Dendritic cell treated with granulocyte-macrophage colony-stimulating factor and Interleukin-4, amounts not matched to agents 40 ng/mL and 50 ng/mL, for 4 days (primary cell): ENCODE measurements at regions not wholly inside any gene's neighbourhood (a gene's known extent, or its start where the extent isn't known, plus 50 kb on each side); places are given as distances from the start of the nearest gene placed in this dataset.

Experiments used
- H3K27ac Mint-ChIP-seq: one replicate; pipeline ENCODE4 v1.8.0; 2022; ENCODE audit warnings: mild to moderate bottlenecking, mixed read lengths
- H3K27me3 Mint-ChIP-seq: one replicate; pipeline ENCODE4 v1.8.0; 2022; ENCODE audit warnings: mild to moderate bottlenecking, mixed read lengths
- H3K36me3 Mint-ChIP-seq: one replicate; pipeline ENCODE4 v1.8.0; 2022; ENCODE audit warnings: low read depth, mixed read lengths
- H3K4me1 Mint-ChIP-seq: one replicate; pipeline ENCODE4 v1.8.0; 2022; ENCODE audit warnings: low read depth, mixed read lengths
- H3K4me3 Mint-ChIP-seq: one replicate; pipeline ENCODE4 v1.8.0; 2022; ENCODE audit warnings: mild to moderate bottlenecking, moderate library complexity, mixed read lengths
- H3K9me3 Mint-ChIP-seq: one replicate; pipeline ENCODE4 v1.8.0; 2022; ENCODE audit warnings: mixed read lengths
- intact Hi-C: fragments of 100-400 bp; cut with micrococcal nuclease; formaldehyde crosslinking; loops from one replicate; pipeline ENCODE4 v1.15.0; 2022

DNA sequence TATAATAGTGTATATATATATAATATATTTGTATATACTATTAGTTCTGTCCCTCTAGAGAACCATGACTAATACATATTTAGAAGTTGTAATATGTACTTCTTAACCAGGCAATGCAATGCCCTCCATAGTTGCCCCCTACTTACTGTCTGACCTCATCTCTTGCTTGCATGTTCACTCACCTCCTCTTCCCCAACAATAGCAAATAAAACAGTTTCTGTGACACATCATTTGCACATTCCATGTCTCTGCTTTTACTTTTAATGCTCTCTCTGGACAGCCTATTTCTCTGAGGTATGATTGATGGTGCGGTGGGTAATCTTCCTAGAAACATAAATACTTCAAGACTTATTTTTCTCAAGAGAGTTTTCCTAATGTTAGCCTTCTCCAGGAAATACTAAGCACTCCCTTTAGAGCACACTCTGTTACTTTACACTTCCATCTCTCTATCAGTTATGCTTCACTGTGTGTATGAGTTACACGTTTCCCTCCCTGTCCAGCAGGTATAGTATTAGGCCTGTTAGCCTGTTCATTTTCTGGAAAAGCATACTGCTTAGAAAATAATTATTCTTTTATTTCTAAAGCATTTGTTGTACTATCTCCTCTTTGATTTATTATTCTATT is 295.6 kb upstream of the LRATD1 start:
- intact Hi-C loops = no loop called here
- Mint-ChIP-seq H3K27ac (no peak overlapping the region), H3K36me3 (no peaks in the 10 kb centered on the region), H3K27me3 (no peaks in the 10 kb centered on the region), H3K9me3 (no peaks in the 10 kb centered on the region), H3K4me1 (no peaks in the 10 kb centered on the region), H3K4me3 (no peak overlapping the region)

DNA sequence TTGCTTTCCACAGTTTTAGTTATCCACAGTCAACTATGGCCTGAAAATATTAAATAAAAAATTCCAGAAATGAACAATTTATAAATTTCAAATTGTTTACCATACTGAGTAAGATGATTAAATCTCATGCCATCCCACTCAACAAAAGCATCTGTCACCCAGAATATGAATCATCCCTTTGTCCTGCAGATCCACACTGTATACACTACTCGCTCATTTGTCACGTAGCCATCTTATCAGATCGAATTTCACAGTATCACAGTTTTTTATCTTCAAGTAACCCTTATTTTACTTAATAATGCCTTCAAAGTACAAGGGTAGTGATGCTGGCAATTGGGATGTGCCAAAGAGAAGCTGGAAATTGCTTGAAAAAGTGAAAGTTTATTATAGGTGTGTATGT is 291.8 kb upstream of the LRATD1 start:
- H3K36me3 Mint-ChIP-seq = no peaks in the 10 kb centered on the region
- no peak overlapping the region for H3K4me3 Mint-ChIP-seq
- intact Hi-C loops = no loop called here
- no peaks in the 10 kb centered on the region for H3K9me3 Mint-ChIP-seq
- H3K27me3 Mint-ChIP-seq = no peaks in the 10 kb centered on the region
- H3K27ac Mint-ChIP-seq = no peak overlapping the region
- no peaks in the 10 kb centered on the region for H3K4me1 Mint-ChIP-seq

DNA sequence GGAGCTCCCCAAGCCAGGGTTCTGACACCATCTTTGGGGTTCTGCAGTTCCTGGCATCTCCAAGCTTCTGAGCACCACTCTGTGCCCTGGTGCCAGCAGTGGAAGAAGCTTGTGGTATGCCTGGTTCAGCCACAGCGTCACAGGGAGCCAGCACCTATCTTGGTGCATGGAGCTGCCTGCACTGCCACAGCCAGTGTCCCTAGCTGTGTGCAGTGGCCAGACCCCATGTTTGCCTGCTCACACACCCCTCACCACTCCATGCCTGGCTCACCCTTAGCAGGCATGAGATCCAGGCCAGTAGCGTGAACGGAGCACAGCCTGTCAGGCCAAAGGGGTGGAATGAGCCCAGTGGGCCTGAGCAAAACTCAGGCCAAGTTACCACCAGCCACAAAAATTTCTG is 290.2 kb upstream of the LRATD1 start:
- intact Hi-C loops = no loop called here
- Mint-ChIP-seq H3K4me1 (no peaks in the 10 kb centered on the region), H3K27me3 (no peaks in the 10 kb centered on the region)

DNA sequence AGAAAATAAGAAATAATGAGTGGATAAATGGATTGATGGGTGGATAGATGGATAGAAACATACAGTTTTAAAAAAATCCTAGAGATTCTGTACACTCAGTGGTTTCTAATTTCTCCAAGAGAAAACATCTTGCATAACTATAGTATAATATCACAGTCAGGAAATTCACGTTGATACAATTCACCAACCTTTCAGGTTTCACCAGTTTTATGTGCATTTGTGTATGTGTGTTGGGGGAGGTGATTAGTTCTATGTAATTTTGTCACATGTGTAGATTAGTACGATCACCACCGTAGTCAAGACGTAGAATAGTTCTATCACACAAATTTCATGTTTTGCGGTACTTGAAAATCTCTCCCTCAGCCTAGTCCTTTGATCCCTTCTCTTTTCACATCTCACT is 288.2 kb upstream of the LRATD1 start:
- Mint-ChIP-seq H3K9me3 (peaks cover 1% of the 10 kb centered on the region), H3K27ac (no peak overlapping the region), H3K4me3 (no peak overlapping the region), H3K36me3 (no peaks in the 10 kb centered on the region), H3K27me3 (no peaks in the 10 kb centered on the region), H3K4me1 (no peaks in the 10 kb centered on the region)
- intact Hi-C loops = no loop called here

More for the DNA sequence above, 290.2 kb upstream of the LRATD1 start:
- Mint-ChIP-seq H3K9me3 (no peaks in the 10 kb centered on the region), H3K27ac (no peak overlapping the region), H3K36me3 (no peaks in the 10 kb centered on the region), H3K4me3 (no peak overlapping the region)

DNA sequence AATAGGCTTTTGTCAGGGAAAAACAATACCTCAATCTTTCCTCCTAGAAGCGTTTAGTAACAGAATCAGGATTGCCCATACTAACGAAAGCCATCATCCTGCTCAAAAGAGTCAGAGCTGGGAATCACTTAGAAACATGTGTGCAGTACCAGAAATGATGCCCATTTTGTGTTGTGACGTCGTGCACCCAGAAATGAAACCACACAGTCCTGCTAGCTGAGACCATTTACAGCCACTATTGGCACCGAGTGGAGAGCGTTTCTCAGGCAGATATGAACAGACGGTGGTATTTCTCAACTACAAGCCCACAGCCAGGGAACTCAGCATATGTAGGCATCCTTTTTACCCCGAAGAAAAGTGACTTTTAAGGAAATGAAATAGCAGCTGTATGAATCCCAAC is 284.3 kb upstream of the LRATD1 start:
- Mint-ChIP-seq H3K4me3 (no peak overlapping the region), H3K27ac (no peak overlapping the region), H3K4me1 (no peaks in the 10 kb centered on the region), H3K36me3 (no peaks in the 10 kb centered on the region), H3K9me3 (peaks cover 18% of the 10 kb centered on the region), H3K27me3 (no peaks in the 10 kb centered on the region)
- intact Hi-C loops = no loop called here

DNA sequence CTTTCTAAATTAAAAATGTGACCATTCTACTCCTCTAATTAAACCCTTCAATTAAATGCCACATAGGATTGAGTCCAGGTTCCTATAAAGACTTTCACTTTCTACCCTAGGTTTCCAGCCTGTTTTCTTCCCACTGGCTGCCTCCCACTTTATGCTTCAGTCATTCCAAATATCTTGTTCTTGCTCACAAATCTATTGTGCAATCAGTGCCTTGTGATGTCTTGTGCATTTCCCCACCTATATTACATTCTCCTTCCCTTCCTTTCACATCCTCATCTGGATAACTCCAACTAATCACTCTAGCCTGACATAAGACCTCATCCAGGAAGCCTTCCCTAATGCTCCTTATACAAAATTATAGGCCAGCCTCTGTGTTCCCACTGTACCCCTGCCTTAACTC is 281.7 kb upstream of the LRATD1 start:
- Mint-ChIP-seq H3K4me3 (no peak overlapping the region), H3K4me1 (no peaks in the 10 kb centered on the region), H3K36me3 (no peaks in the 10 kb centered on the region), H3K27ac (no peak overlapping the region), H3K9me3 (peaks cover 21% of the 10 kb centered on the region), H3K27me3 (no peaks in the 10 kb centered on the region)
- intact Hi-C loops = no loop called here

DNA sequence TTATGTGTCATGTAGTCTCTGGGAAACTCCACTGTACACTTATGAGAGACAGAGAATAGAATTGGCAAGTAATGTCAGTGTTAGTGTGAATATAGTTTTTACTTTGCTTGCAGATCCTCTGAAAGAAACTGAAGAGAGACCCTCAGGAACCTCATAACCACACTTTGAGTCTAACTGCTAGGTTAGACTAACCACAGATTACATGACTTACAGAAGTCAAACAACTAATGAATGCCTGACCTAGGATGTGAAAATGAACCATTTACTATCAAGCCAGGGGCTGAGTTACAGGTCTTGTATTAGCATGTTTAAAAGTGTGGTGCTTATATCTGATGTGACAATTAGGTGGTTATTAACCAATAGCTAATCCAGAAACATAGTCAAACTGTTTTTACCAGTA is 280.4 kb upstream of the LRATD1 start:
- Mint-ChIP-seq H3K4me1 (no peaks in the 10 kb centered on the region), H3K36me3 (no peaks in the 10 kb centered on the region), H3K4me3 (no peak overlapping the region), H3K27ac (no peak overlapping the region), H3K9me3 (peaks cover 33% of the 10 kb centered on the region), H3K27me3 (no peaks in the 10 kb centered on the region)
- intact Hi-C loops = no loop called here

DNA sequence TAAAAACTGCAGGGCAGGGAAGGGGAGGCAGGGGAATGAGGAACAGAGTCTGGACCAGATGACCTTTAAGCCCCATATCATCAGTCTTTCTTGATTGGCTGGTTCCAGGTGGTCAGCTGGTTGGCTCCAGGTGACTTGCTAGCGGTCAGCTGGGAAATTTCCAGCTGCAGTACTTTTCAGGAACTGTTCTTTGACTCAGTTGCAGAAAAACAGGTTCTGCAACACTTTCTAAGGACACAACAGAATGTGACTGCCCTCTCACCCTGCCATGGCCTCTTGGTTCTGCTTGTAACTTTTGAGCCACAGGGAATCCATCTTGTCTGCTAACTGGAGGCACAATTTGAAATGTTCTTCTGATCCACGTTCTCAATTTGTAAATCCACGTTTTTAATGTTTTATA is 278.3 kb upstream of the LRATD1 start:
- intact Hi-C loops = no loop called here
- no peak overlapping the region for H3K27ac Mint-ChIP-seq
- no peaks in the 10 kb centered on the region for H3K27me3 Mint-ChIP-seq
- no peak overlapping the region for H3K4me3 Mint-ChIP-seq
- peaks cover 42% of the 10 kb centered on the region for H3K9me3 Mint-ChIP-seq
- no peaks in the 10 kb centered on the region for H3K36me3 Mint-ChIP-seq
- H3K4me1 Mint-ChIP-seq = no peaks in the 10 kb centered on the region

DNA sequence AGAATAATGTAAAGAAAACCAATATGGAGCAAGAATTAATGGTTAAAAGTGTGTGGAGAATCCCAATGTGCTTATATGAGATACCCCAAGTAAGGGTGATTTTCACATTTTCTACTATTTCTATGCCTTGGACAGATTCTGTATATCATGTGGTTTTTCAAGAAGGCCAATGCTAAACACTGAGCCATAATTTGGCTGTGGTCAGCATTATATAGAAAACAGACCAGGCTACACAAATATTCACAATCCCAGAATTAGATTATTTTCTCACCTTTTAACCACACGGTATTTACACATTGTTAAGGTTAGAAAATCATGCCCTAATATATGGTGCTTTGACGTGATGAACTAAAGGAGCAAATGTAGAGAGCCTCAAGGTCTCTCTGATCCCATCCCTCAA is 277.4 kb upstream of the LRATD1 start:
- Mint-ChIP-seq H3K4me1 (no peaks in the 10 kb centered on the region), H3K27ac (no peak overlapping the region)
- intact Hi-C loops = no loop called here

DNA sequence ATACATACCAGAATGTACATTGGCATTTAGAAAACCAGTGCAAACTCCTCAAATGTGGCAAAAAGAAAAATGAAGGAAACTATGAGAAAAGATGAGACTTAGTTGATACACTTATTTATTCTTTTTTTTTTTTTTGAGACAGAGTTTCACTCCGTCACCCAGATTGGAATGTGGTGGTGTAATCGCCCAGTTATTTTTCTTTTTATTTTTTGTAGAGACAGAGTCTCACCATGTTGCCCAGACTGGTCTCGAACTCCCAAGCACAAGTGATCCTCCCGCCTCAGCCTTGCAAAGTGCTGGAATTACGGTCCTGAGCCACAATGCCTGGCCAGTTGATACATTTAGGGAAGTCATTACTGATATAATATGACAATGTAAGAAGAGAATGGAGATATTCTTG is 274.2 kb upstream of the LRATD1 start:
- no peak overlapping the region for H3K4me3 Mint-ChIP-seq
- H3K4me1 Mint-ChIP-seq = no peaks in the 10 kb centered on the region
- H3K36me3 Mint-ChIP-seq = no peaks in the 10 kb centered on the region
- H3K27ac Mint-ChIP-seq = no peak overlapping the region
- H3K27me3 Mint-ChIP-seq = no peaks in the 10 kb centered on the region
- H3K9me3 Mint-ChIP-seq = peaks cover 33% of the 10 kb centered on the region
- intact Hi-C loops = no loop called here

More for the DNA sequence above, 277.4 kb upstream of the LRATD1 start:
- H3K27me3 Mint-ChIP-seq = no peaks in the 10 kb centered on the region
- H3K4me3 Mint-ChIP-seq = no peak overlapping the region
- H3K36me3 Mint-ChIP-seq = no peaks in the 10 kb centered on the region
- peaks cover 33% of the 10 kb centered on the region for H3K9me3 Mint-ChIP-seq

DNA sequence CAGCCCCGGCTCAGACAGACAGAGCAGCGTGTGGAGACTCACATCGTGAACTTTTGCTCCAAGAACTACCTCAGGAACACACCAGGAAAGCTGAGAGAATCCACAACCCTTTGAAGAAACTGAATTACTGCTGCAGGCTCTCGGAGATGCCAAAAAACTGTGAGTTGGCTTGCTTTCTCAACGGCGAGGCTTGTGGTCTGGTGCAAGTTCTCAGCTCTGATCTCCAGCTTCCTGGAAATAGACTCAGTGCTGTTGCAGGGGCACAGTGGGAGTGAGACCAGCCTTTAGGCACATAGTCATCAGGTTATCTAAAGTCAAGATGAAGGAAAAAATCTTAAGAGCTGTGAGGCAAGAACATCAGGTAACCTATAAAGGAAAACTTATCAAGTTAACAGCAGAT is 273.7 kb upstream of the LRATD1 start:
- Mint-ChIP-seq H3K9me3 (peaks cover 37% of the 10 kb centered on the region), H3K36me3 (no peaks in the 10 kb centered on the region), H3K4me3 (no peak overlapping the region), H3K27me3 (no peaks in the 10 kb centered on the region), H3K27ac (no peak overlapping the region), H3K4me1 (no peaks in the 10 kb centered on the region)
- intact Hi-C loops = no loop called here

DNA sequence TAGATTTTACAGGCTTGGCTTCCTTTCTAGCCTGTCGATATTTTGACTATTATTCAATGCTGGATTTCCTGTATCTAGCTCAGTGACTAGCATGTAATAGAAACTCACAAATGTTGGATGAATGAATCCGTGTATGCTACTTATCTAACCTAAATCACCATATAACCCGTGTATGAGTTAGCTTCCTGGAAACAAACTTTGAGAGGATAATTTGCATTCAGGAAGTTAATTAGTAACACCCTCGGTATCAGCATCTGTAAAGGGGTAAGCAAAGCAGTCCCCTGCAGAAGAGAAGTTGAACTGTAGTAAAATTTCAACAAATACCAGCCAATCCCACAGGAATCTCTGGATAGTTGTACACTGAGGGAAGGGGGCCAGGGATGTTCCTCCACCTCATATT is 269.4 kb upstream of the LRATD1 start:
- Mint-ChIP-seq H3K4me3 (no peak overlapping the region), H3K9me3 (peaks cover 30% of the 10 kb centered on the region), H3K4me1 (no peaks in the 10 kb centered on the region), H3K27me3 (no peaks in the 10 kb centered on the region), H3K36me3 (no peaks in the 10 kb centered on the region), H3K27ac (no peak overlapping the region)
- intact Hi-C loops = no loop called here

DNA sequence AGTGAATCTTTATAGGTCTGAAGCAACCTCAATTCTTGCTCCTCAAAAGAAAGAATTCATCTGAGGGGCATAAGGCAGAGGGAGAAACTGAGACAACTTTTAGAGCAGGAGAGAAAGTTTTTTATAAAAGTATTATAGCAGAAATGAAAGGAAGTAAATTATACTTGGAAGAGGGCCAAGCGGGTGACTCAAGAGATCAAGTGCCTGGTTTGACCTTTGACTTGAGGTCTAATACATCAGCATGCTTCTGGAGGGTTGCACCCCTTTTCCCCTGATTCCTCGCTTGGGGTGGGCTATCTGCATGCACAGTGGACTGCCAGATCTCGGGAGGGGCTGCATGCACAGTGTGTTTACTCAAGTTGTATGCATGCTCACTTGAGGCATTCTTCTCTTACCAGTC is 268.5 kb upstream of the LRATD1 start:
- H3K9me3 Mint-ChIP-seq = peaks cover 30% of the 10 kb centered on the region
- H3K27ac Mint-ChIP-seq = no peak overlapping the region
- no peak overlapping the region for H3K4me3 Mint-ChIP-seq
- intact Hi-C loops = no loop called here
- H3K27me3 Mint-ChIP-seq = no peaks in the 10 kb centered on the region
- no peaks in the 10 kb centered on the region for H3K36me3 Mint-ChIP-seq
- H3K4me1 Mint-ChIP-seq = no peaks in the 10 kb centered on the region

DNA sequence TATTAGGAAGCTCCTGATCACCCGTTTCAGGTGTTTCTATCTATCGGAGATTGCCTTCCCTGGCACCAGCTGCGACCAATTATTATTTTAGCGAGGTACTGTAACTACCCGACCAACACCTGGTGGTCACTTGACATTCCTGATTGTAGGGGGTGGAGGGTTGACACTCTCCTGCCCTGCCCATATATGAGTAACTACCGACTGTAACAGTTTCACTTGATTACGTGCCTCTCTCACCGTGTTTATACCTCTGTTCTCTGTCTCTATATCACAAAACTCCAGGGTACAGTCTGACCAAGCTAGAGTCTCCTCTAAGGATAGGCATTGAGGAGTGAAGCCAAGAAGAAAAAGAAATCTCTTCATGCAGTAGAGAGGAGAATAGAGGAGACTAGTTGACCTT is 268.0 kb upstream of the LRATD1 start:
- H3K4me3 Mint-ChIP-seq = no peak overlapping the region
- H3K27ac Mint-ChIP-seq = no peak overlapping the region
- no peaks in the 10 kb centered on the region for H3K36me3 Mint-ChIP-seq

DNA sequence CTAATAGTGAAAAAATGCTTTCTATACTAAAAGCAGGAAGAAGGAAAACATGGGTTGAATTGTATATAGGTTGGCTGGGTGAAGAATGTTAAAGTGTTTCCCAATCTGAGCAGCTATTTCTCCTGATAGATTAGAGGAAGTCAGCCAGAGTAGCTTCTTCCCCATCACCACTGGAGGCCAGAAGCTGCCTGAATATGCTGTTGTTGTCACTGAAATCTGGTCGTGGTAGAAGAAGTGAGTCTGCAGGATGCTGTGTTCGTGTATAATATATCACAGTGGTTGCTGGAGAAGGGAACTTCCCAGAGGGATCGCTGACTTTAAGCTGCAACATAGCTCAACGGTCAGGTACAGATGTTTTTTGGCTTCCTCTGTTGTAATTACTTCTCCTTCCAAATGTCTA is 247.5 kb upstream of the LRATD1 start:
- H3K27ac Mint-ChIP-seq = no peak overlapping the region
- peaks cover 2% of the 10 kb centered on the region for H3K9me3 Mint-ChIP-seq
- H3K27me3 Mint-ChIP-seq = no peaks in the 10 kb centered on the region
- no peak overlapping the region for H3K4me3 Mint-ChIP-seq
- intact Hi-C loops = no loop called here
- no peaks in the 10 kb centered on the region for H3K4me1 Mint-ChIP-seq
- H3K36me3 Mint-ChIP-seq = no peaks in the 10 kb centered on the region

More for the DNA sequence above, 268.0 kb upstream of the LRATD1 start:
- Mint-ChIP-seq H3K27me3 (no peaks in the 10 kb centered on the region), H3K9me3 (peaks cover 34% of the 10 kb centered on the region), H3K4me1 (no peaks in the 10 kb centered on the region)
- intact Hi-C loops = no loop called here
